NCI-H82 treated with DMSO at 0.1 percent for 48 hours (cell line): ENCODE measurements at regions not wholly inside any gene's neighbourhood (a gene's known extent, or its start where the extent isn't known, plus 50 kb on each side); places are given as distances from the start of the nearest gene placed in this dataset.
"Not testable (repeated sequence)": the region's sequence is repeated elsewhere in the genome, so short reads cannot be mapped to it uniquely, and the experiment has no call there.

ENCODE experiments used
- DNase-seq: peaks from one replicate; lab custom pipeline; 2025; ENCODE audit not compliant: unreplicated experiment; lab: John Stamatoyannopoulos, UW

- DNase-seq = no peak
Measured at GRCh38 chr10:63675171-63675570, 154.0 kb downstream of the REEP3 start.

DNA sequence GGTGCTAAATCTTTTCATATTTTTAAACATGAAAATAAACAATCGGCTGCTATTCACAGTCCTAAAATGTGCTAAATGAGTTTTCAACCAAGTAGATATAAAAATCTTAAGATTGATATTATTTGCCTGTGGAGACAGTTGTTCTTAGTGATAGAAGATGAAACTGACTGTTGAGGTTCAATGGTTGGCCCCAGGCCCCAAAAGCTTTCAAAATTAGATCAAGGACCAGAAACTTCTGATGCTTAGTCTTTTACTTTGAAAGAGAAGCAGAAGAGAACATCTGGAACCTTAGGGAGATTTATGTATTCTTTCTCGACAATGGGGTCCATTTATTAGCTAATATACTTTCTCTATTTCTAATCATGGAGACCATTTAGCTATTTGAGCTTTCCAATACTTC, 155.8 kb downstream of the REEP3 start:
- no peak for DNase-seq

DNA sequence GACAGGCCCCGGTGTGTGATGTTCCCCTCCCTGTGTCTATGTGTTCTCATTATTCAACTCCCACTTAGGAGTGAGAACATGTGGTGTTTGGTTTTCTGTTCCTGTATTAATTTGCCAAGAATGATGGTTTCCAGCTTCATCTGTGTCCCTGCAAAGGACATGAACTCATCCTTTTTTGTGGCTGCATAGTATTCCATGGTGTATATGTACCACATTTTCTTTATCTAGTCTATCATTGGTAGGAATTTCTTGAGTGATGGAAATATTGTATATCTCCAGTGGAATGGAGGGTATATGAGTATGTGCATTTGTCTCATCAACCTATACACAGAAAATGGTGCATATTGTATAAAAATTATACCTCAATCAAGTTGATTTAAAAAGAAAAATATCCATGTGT, 159.3 kb downstream of the REEP3 start:
- DNase-seq = not testable (repeated sequence)

DNA sequence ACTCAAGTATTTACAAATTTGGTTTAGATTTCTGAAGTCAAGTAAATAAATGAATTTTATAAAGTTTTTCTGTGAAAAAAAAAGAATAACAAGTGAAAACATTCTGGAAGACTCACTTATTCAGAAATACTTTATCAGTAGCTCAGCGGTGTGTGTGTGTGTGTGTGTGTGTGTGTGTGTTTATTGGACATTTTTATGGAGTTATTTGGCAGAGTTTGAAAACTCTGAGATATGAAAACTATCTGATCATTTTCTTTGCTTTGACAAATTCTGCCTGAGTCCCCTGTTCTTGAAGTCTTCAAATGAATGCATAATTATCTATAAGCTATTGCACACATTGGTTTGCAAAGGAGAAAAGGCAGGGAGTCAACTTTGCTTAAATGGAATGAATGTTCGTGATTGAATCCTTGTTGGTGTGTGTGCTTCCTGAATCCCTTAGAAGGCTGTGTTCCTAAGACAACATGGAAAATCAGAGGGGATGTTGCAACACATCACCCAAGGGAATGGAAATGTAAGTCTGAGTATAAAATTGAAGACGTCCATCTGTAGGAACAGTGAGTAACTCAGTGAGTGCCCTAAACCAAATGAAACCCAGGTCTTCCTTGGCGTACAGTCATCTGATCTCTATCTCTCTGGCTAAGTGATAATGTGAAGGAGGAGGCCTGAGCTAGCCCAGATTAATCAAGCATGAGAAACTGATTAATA, 160.9 kb downstream of the REEP3 start:
- no peak for DNase-seq

DNA sequence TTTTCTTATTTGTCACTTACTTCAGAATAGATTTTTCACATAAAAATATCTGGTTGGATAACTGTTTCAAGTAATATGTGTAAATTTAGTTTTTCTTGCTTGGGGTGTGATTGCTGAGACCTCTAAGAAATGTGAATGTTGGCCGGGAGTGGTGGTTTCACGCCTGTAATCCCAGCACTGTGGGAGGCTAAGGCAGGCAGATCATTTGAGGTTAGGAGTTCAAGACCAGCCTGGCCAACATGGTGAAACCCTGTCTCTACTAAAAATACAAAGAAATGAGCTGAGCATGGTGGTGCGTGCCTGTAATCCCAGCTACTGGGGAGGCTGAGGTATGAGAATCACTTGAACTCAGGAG, 161.5 kb downstream of the REEP3 start:
- not testable (repeated sequence) for DNase-seq

GRCh38 chr10:63683223-63683622, 162.0 kb downstream of the REEP3 start:
- no peak for DNase-seq

- DNase-seq = no peak
Measured at GRCh38 chr10:63683686-63684085, 162.5 kb downstream of the REEP3 start.

DNA sequence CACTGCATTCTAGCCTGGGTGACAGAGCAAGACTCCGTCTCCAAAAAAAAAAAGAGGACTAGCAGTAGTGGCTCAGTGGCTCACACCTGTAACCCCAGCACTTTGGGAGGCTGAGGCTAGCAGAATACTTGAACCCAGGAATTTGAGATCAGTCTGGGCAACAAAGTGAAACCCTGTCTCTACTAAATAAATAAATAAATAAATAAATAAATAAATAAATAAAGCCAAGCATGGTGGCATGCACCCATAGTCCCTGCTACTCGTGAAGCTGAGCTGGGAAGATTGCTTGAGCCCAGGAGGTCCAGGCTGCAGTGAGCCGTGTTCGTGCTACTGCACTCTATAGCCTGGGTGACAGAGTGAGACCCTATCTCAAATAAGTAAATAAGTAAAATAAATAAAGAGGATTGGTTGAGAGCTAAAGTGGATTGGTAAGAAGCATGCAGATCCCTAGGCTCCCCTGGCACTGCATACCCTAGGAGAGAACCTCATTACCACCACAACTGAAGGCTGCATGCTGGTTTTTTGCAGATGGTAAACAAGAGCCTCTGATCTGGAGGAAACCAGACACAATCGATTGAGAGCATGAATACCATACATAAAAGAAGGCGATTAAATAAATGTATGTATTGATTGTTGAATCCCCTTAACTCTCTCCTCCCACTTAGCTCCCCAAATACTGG, 163.2 kb downstream of the REEP3 start:
- no peak for DNase-seq

GRCh38 chr10:63689768-63690167, 168.6 kb downstream of the REEP3 start:
- no peak for DNase-seq

- DNase-seq = no peak
Measured at GRCh38 chr10:63692220-63692896, 171.2 kb downstream of the REEP3 start.

DNA sequence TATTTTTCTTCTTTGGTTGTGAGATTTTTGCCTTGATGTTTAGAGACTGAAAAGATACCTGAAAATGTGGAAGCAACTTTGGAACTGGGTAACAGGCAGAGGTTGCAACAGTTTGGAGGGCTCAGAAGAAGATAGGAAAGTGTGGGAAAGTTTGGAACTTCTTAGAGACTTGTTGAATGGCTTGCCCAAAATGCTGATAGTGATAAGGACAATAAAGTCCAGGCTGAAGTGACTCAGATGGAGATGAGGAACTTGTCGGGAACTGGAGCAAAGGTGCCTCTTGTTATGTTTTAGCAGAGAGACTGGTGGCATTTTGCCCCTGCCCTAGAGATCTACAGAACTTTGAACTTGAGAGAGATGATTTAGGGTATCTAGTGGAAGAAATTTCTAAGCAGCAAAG, 171.8 kb downstream of the REEP3 start:
- DNase-seq = not testable (repeated sequence)

- no peak for DNase-seq
Measured at GRCh38 chr10:63696205-63696604, 175.0 kb downstream of the REEP3 start.

DNA sequence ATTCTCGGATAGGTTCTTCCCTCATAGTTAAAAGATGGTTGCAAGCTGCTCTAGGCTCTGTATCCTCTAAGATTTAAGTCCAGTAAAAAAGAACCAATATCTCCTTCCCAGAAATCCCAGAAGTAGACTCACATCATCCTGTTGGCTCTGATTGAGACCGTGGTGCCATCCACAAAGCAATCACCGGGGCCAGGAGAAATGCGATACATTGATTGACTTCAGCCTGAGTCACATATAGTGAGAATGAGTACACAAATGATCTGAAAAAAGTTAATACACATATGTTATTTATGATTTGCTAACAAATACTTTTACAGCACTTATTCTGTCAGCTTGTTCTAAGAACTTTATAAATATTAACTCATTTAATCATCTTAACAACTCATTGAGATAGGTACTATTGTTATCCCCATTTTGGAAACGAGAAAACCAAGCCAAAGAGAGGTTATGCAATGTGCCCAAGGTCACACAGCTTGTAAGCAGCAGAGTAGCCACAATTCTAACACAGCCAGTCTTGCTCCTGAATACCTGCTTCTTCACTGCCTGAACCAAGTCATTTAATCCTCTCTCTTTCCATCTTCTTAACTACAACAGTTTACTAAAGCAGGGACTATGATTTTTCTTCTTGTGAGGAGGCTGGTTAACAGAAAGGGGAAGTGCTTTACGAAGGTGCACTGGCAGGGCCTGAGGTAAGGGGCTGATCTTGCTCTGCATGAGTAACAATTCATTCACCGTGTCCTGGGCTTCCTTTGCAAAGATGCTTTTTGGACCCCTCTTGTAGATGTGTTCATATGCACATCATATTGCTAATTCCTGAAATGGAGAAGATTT, 177.0 kb downstream of the REEP3 start:
- no peak for DNase-seq

- no peak for DNase-seq
Measured at GRCh38 chr10:63698787-63699150, 177.6 kb downstream of the REEP3 start.

DNA sequence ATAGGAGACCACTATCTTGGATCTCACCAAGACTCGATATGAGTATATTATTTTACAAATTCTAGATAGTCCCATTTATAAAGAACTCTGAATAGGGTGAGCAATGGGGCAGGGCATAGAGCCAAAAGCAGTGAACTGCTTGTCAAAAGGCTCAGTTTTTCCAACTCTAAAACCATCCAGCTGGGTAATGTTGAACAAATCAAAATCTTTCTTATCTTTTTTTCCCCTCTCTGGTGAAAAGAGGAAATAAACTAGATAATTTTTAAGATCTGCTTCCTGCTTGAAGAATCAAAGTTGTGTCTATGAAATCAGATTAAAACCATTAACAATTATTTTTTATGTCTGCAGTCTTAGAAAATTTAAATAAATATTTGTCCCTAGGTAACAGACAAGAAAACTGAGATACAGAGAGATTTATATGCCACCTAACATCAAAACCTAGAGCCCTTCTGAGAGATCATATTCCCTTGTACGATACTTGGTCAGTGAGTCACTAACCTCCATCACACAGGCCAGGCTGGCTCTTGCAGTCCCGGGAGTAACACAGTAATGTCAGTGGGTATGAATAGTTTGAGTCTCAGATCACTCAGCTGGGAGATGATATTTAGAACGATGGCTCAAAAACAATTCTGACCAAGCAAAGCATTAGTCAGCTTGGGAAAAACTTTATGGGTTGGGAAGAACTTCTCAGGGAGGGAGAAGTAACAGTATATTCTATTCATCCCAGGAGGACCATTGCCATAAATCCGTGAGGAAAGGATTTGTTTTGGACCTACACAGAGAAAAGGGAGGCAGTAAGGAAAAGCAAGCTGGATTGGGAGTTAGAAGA, 178.8 kb downstream of the REEP3 start:
- no peak for DNase-seq

DNA sequence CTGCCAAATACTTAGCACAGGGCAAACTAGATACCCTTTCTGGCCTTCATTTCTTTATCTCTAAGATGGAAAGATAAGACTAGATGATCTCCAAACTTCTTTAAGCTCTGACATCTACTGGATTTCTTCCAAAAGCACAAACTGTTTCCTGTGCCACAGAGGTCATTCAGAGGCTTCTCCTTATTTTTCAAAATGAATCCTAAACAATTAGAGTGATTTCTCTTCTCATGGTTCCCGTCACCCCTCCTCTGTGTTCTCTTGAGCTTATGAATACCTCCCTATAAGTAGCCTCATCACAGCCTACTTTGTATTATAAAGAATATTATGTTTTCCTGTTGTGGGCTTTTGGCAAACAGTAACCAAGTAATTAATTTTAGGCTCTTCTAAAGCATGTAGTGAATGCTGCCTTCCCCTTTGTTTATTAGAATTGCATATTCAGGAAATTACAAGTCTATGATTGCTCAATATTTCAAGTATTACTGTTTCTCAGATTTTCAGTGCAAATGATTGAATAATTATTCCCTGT, 179.5 kb downstream of the REEP3 start:
- no peak for DNase-seq

DNA sequence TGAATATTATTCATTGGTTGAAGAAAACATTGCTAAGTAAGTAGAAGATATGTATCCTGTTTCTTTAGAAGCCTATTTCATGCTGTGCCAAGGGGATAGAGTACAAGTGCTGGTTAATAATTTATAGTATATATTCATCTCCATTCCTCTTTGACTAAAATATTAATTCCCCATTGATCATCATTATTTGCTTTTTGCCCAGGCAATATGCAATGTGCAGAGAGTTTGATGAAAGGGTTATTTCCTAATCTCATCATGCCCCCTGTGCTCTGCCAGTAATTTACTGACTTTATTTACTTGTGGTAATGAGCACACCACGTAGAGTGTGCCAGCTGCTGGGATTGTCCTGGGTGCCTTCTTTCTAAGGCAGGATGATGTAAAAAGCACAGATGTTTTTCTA, 180.9 kb downstream of the REEP3 start:
- DNase-seq = no peak

GRCh38 chr10:63703113-63703670, 182.0 kb downstream of the REEP3 start:
- no peak for DNase-seq

DNA sequence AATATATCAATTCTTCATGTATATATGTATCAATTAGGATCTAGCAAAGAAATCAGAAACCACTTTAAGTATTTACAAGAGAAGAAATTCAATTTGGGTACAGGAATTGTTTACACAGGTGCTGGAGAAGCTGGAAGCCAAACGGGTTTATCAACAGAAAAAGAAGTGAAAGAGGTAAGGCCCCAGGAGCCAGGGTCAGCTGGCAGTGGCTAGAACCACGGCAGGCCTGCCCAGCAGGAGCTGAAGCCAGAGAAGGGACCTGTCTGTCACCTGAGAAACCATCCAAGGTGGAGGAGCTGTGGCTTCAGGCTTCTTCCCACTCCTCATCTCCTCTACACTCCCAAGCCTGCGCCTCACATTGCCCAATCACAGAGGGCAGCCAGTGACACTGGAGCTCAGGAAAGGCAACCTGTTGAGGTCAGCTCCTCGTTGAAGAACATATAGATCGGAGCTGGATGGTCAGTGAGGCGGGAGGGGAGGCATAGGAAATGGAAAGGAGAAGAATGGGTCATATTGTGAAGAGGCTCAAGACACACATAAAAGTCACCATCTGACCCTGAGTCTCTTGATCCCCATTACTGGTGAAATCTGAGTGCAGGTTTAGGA, 182.6 kb downstream of the REEP3 start:
- DNase-seq = no peak
